LoVo (cell line): ENCODE measurements at regions not wholly inside any gene's neighbourhood (a gene's known extent, or its start where the extent isn't known, plus 50 kb on each side); places are given as distances from the start of the nearest gene placed in this dataset.

Experiments used
- DNase-seq: peaks from one replicate; pipeline ENCODE4 v3.0.0-alpha.2; 2016; ENCODE audit warnings: low spot score

GRCh38 chr1:218139761-218140160, 145.3 kb upstream of the RRP15 start:
- no peak for DNase-seq

- DNase-seq: no peak
These were observed 128.5 kb upstream of the RRP15 start for GRCh38 chr1:218156595-218156994.

DNA sequence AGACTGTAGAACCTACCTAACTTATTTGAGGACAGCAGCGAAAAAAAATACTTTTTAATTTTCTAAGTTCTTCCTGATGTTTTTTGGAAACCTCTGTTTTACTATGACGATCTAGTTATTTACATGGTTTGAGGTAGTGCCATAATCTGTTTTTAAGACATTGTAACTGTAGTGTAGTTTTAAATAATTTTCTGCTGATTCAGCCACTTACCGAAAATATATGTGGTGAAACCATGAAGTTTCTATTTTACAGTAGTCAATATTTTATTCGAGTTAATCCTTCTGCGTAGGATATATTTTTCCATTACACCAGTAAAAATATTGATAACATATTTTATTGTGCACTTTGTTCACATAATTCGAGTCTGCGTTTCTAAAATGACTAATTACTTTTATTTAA, 121.7 kb upstream of the RRP15 start:
- DNase-seq: no peak

- DNase-seq: peak; percentile 41
These were observed 120.8 kb upstream of the RRP15 start for GRCh38 chr1:218164111-218164929.

DNA sequence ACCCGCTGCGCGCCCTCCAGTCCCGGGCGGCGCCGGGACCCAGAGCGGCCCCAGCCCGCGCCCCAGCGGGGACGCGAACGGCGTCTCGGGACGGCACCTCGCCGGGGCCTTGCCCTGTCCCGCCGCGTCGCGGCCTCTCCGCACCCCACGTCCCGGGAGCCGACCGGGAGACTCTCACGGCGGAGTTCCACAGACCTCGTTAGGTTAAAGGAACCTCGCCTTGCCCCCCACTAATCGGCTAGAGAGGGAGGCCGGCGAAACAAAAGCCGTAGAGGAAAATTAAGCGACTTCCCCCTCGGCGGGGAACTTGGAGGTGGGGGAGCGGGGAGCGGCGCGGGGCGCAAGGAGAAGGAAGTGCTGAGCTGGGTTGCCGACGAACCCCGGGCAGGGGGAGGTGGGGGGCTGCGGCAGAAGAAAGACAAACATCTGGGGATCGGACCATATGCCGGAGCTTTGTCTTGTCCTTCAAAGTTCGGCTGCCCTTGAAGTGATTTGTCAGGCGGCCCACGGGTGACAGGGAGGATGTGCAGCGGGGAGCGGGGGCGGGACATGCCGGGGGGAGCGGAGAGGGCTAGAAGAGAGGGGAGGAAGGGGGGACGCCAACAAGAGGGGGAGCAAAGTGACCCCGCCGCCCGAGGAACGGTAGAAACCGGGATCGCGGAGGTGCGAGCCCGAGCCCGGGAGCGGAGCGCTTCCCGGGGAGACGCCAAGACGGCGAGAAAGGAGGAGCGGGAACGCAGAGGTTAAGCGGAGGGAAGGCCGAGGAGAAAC, 120.0 kb upstream of the RRP15 start:
- peak; percentile 19 for DNase-seq

DNA sequence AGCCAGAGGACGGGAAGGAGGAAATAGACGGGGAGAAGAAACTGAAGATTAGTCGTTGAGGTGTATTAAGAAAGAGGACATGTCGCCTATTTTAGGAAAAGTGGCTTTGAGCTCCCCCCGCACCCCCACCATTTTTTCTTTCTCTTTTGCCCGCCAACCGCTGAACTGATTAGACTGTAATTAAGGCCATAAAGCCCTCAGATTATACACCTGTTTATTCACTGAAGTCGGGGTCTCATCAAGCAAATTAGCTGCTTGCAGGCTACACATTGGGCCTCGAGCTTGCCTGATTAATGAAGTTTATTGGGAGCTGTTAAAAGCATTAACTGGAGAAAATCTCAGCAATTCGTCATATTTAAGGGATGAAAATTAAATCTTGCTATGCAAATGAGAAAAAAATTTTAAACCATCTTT, 119.4 kb upstream of the RRP15 start:
- no peak for DNase-seq

- no peak for DNase-seq
These were observed 118.7 kb upstream of the RRP15 start for GRCh38 chr1:218166268-218166945.

DNA sequence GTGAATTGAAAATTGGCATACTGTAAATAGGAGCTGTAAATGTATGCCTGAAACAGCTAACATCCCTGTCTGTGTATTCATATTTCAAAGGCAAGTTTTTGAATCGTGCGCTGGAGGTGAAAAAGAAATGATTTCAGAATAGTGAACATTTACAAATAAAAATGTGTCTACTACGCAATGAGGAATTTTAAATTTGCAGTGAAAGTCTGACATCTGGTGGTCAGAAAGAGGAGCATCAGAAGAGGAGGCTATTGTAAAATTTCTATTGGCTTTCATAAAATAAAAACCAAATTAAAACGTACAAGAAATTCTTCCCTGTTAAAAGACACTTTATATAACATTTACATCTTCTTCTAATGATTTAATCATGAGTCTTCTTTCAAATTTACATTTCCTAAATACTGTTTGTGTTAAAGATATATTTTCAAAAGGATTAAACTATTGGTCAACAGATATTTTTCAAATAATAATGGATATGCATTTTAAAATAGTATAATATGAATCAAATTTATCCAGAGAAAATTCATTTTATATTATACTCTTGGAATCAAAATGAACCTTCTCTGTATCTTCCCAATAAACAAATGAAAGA, 113.7 kb upstream of the RRP15 start:
- peak; percentile 44 for DNase-seq

GRCh38 chr1:218182455-218182854, 102.6 kb upstream of the RRP15 start:
- DNase-seq: no peak

GRCh38 chr1:218200979-218201378, 84.1 kb upstream of the RRP15 start:
- no peak for DNase-seq

GRCh38 chr1:218201601-218202000, 83.5 kb upstream of the RRP15 start:
- DNase-seq: no peak

GRCh38 chr1:218205721-218206120, 79.4 kb upstream of the RRP15 start:
- no peak for DNase-seq

DNA sequence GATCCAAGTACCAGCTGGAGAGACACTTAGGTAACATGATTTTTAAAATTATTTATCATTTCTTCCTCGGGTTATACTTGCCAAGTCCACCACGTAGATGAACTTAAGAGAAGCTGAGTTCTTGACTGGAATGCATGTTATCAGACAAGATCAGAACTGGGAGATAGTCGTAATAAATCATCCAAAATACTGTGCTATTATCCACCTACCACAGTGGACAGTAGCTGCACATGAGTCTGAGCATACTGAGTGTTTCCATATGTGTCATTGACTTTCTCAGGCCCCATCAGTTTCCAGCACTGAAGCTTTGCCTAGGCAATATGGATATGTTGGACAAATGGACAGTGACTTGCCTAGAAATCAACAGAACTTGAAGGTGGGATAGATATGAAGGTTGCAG, 77.9 kb upstream of the RRP15 start:
- no peak for DNase-seq

- DNase-seq: no peak
These were observed 75.7 kb upstream of the RRP15 start for GRCh38 chr1:218209351-218209861.

GRCh38 chr1:218211241-218211640, 73.9 kb upstream of the RRP15 start:
- no peak for DNase-seq

DNA sequence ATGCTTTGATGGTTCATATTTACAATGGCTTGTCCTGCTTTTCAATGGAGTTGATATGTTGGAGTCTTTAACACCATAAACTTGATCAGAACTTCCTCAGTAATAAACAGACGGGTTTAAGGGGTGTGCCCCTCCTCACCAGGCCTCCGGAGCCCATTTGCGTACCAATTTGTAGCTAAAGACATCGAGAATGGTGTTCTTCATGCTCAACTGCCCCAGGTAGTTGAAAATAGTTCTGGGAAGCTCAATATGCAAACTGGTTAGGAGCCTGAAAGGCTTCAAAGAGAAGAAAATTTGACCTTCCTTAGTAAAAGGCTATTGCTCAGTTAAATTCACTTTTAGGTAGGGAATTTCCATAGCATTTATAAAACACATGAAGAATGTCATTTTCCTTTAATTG, 68.1 kb upstream of the RRP15 start:
- no peak for DNase-seq

DNA sequence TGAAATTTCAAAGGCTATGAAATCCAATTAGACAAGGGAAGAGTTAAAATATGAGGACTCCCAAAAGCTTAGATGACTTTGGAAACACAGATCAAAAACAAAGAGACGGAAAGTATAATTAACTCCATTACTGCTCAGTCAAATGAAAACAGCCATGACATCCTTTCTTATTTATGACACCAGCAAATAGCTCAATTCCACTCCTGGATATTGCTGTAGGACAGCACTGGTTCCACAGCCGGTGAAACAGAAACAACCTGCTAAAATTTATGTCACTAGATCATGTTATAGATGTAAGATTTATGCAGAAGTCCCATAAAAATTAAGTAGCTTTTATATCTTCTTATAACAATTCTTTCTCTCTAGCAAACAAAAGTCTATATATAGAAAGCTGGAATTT, 65.6 kb upstream of the RRP15 start:
- DNase-seq: no peak

GRCh38 chr1:218224101-218224500, 61.0 kb upstream of the RRP15 start:
- no peak for DNase-seq

DNA sequence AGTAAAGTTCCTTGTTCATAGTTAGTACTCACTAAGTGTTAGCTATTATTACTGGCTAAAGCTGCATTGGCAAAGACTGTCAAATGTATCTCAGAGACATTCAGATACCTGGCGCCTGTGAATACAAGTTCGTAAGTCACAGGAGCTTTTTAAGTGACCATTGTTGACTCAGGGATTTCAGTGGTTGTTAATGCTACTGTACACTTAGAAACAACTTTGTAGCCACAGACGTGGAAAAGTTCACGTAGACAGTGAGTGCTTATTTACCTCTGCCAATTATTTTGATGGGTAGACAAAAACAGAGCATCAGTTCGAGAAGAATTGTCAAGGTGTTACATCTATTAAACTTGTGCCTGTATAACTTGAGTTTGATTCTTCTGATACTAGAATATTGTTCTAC, 59.1 kb upstream of the RRP15 start:
- DNase-seq: no peak
